ENCODE measurements at regions not wholly inside any gene's neighbourhood (a gene's known extent, or its start where the extent isn't known, plus 50 kb on each side); places are given as distances from the start of the nearest gene placed in this dataset.

- no peak for TF ChIP-seq CTCF (IDR thresholded peaks at IDR 0.05; ENCODE audit: extremely low read depth in 1 of 2, insufficient read depth in 1 of 2, low read depth in 1 of 2, low read length in 2 of 2)
- TF ChIP-seq POLR2AphosphoS5 (IDR thresholded peaks at IDR 0.05; ENCODE audit: insufficient read depth, low read depth, low read length) = no peak
These were observed 1000.0 kb upstream of the TENM4 start for GRCh38 chr11:80440835-80441234.
